ENCODE measurements at regions not wholly inside any gene's neighbourhood (a gene's known extent, or its start where the extent isn't known, plus 50 kb on each side); places are given as distances from the start of the nearest gene placed in this dataset.
"Not testable (repeated sequence)": the region's sequence is repeated elsewhere in the genome, so short reads cannot be mapped to it uniquely, and the experiment has no call there.

- H3K36me3 ChIP-seq (ENCODE audit: control insufficient read depth, insufficient read depth, low read length) = no peaks in the 10 kb centered on the region
- no peak for TF ChIP-seq CTCF (IDR thresholded peaks at IDR 0.05; ENCODE audit: insufficient read depth, low read depth, low read length)
- H3K27me3 ChIP-seq (ENCODE audit: control insufficient read depth, insufficient read depth, low read length) = peaks cover 20% of the 10 kb centered on the region
- ChIA-PET POLR2A (no interaction called here), CTCF (interaction anchor here (0.9 to 1.2 kb wide), 2 partner anchors 8 to 243 kb away, joined by 4 to 5 read pairs; no protein-coding TSS in a partner anchor)
- no peak for DNase-seq (ENCODE audit: low read depth)
- H3K4me3 ChIP-seq (ENCODE audit: low read depth, low read length) = no peak overlapping the region
Measured at GRCh38 chr1:181181792-181182585, 93.5 kb downstream of the IER5 start.

- ChIA-PET CTCF (interaction anchor here (1.1 to 1.7 kb wide), 2 partner anchors 183 to 241 kb away, joined by 3 to 15 read pairs; no protein-coding TSS in a partner anchor), POLR2A (no interaction called here)
- H3K36me3 ChIP-seq (ENCODE audit: control insufficient read depth, insufficient read depth, low read length) = no peaks in the 10 kb centered on the region
- no peak for TF ChIP-seq CTCF (IDR thresholded peaks at IDR 0.05; ENCODE audit: insufficient read depth, low read depth, low read length)
- DNase-seq (ENCODE audit: low read depth) = no peak
- no peak overlapping the region for H3K4me3 ChIP-seq (ENCODE audit: low read depth, low read length)
- H3K27me3 ChIP-seq (ENCODE audit: control insufficient read depth, insufficient read depth, low read length) = peaks cover 18% of the 10 kb centered on the region
Measured at GRCh38 chr1:181184621-181185020, 96.1 kb downstream of the IER5 start.

DNA sequence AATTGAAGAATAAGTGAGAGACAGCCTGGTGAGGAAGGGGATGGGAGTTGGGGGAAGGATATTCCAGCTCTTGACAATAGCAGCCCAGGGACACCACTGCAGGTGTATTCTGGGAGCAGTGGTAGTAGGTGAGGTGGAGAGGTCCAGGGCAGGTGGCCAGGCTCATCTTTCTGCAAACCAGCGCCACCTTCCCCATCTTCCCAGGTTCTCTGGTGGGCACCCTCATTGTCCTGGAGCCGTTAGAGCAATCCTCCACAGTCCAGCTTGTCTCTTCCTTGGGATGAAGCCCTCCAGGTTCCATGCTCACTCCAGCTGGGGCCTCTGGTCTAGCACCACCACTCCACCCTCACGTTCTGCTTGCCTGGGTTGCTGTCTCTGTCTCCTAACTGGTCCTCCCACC, 97.0 kb downstream of the IER5 start:
- no peak overlapping the region for H3K4me3 ChIP-seq (ENCODE audit: low read depth, low read length)
- TF ChIP-seq CTCF (IDR thresholded peaks at IDR 0.05; ENCODE audit: insufficient read depth, low read depth, low read length) = no peak
- ChIA-PET POLR2A (no interaction called here), CTCF (interaction anchor here (1.1 kb wide), 1 partner anchor 182 kb away, joined by 3 read pairs; no protein-coding TSS in a partner anchor)
- DNase-seq (ENCODE audit: low read depth) = no peak
- no peaks in the 10 kb centered on the region for H3K36me3 ChIP-seq (ENCODE audit: control insufficient read depth, insufficient read depth, low read length)
- H3K27me3 ChIP-seq (ENCODE audit: control insufficient read depth, insufficient read depth, low read length) = peaks cover 15% of the 10 kb centered on the region

DNA sequence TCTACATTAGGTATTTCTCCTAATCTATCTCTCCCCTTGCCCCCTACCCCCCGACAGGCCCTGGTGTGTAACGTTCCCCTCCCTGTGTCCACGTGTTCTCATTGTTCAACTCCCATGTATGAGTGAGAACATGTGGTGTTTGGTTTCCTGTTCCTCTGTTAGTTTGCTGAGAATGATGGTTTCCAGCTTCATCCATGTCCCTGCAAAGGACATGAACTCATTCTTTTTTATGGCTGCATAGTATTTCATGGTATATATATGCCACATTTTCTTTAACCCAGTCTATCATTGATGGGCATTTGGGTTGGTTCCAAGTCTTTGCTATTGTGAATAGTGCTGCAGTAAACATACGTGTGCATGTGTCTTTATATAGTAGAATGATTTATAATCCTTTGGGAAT, 97.6 kb downstream of the IER5 start:
- H3K36me3 ChIP-seq (ENCODE audit: control insufficient read depth, insufficient read depth, low read length); POLR2A ChIA-PET; DNase-seq (ENCODE audit: low read depth); H3K4me3 ChIP-seq (ENCODE audit: low read depth, low read length): not testable (repeated sequence)
- H3K27me3 ChIP-seq (ENCODE audit: control insufficient read depth, insufficient read depth, low read length) = peaks cover 10% of the 10 kb centered on the region
- CTCF ChIA-PET = interaction anchor here (6.5 kb wide), 1 partner anchor 240 kb away, joined by 85 read pairs; no protein-coding TSS in a partner anchor

DNA sequence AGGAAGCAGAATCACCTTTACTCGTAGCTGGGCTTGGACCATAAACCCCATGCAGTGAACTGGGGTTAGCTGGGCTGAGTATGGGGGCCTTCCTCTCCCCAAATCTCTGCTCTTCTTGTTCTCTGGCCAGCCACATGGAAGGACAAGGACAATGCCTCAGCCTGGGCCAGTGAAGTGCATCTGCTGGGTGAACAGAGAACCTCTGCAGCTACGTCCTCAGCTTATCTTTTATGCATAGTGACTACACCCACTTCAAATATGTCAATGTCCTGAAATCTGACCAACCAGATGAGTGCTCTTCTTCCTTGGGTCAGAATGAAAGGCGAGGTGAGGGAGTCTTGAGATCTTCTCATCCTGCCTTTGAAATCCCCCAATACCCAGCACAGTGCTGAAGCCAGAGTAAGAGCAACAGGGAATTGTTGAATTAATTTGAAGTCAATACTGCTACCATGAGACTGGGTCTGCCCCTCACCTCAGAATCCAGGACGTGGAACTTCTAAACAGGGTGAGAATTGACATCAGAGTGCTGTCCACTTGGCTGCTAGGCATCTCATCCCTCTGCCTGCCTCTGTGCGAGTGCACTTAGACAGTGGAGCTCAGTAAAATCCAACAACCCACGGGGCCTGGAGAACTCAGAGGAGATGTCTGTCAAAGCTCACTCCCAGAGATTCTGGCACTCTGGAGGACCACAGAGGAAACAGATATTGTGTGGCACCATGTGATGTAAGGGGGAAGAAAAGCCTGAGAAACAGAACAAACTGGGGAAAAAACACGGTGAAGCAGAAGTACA, 99.0 kb downstream of the IER5 start:
- H3K4me3 ChIP-seq (ENCODE audit: low read depth, low read length) = no peak overlapping the region
- no peak for DNase-seq (ENCODE audit: low read depth)
- CTCF ChIA-PET = interaction anchor here (1.6 to 6.5 kb wide), 4 partner anchors 8 to 238 kb away, joined by 5 to 85 read pairs (median 24); no protein-coding TSS in a partner anchor
- POLR2A ChIA-PET = no interaction called here
- no peaks in the 10 kb centered on the region for H3K36me3 ChIP-seq (ENCODE audit: control insufficient read depth, insufficient read depth, low read length)
- TF ChIP-seq CTCF (IDR thresholded peaks at IDR 0.05; ENCODE audit: insufficient read depth, low read depth, low read length) = no peak
- peaks cover 10% of the 10 kb centered on the region for H3K27me3 ChIP-seq (ENCODE audit: control insufficient read depth, insufficient read depth, low read length)

Measured in BJ (cell line).